DMS53 treated with DMSO at 0.1 percent for 48 hours (cell line): ENCODE measurements at regions not wholly inside any gene's neighbourhood (a gene's known extent, or its start where the extent isn't known, plus 50 kb on each side); places are given as distances from the start of the nearest gene placed in this dataset.
A peak's percentile ranks its signal among the peaks of the same experiment; 100 is the strongest.

Experiments used
- DNase-seq: peaks from one replicate; lab custom pipeline; 2025; ENCODE audit not compliant: unreplicated experiment; lab: John Stamatoyannopoulos, UW

- DNase-seq = no peak
These were observed 646.6 kb downstream of the TUSC7 start for GRCh38 chr3:117356091-117356705.

DNA sequence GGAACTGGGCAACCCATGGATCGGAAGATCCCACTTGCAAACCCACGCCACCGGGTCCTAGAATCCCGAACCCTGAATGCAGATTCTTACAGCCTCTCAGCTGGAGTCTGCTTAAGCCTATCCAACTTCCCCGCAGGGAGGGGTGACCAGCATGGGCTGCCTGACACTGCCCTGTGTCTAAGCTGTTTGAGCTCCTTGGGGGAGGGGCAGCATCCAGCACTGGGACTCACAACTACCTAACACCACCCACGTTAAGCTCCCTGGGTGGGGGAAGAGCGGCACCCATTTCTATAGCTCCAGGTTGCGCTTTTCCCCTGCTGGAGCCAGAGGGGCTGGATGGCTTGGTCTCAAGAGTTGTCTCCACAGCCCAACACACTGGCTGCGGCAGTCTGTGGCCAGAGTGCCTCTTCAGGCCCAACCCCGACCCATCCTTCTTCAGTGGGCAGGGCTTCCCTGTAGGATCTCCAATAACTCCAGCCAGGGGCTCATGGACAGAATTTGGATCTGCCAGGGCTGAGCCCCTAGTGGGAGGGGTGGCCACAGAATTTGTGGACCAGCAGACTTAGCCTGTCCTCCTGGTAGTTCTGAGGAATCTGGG, 649.2 kb downstream of the TUSC7 start:
- no peak for DNase-seq

DNA sequence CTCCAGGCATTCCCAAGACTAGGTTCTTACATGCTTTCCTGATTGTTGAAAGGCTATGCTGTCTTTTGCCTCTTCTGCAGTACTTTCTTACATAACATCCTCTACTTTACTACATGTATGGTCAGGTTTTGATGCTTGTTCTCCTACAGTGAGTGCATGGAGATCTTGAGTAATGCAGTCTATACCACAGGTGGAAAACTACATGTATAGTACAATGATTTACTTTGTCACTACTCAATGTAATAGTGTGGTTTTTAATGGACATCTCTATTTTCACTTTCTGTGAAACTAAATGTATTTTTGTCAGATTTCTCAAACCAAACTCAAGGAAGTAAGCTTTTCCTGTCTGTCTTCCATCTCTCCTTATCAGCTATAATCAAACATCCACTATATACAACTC, 657.0 kb downstream of the TUSC7 start:
- no peak for DNase-seq

DNA sequence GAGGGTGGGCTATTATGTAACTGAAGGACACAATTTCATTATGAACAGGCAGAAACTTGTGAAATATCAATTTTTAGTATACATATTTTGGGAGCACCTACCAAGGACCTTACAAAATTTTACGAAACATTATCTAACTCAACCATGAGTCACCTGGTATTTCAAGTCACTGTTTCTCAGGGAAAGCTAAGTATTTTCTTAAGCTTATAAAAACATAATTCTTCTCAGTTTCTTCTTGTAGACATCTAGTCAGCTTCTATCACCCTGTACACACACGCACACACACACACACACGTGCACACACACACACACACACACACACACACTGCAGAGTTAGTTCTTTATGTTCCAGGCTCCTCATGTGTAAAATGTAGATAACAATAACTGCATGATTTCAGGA, 658.3 kb downstream of the TUSC7 start:
- DNase-seq = no peak

- DNase-seq = no peak
These were observed 671.1 kb downstream of the TUSC7 start for GRCh38 chr3:117380631-117381030.

DNA sequence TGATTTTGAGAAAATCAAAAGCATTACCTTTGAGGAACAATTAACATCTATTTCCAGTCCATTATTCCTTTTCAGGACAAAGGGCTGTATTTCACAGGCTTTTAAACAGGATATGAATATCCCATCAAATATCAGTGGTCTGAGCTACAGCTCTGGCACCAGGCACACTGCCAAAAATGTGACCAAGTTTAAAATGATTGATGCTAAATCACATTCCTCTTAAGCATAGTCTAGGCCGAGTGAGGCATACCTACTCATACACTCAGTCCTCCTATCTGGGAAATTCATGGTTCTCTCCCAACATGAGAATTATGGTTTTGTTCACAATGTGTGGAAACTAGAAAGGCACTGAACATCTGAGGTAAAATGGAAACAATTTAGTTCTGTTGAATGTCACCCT, 683.5 kb downstream of the TUSC7 start:
- DNase-seq = no peak

- peak; percentile 74 for DNase-seq
These were observed 688.7 kb downstream of the TUSC7 start for GRCh38 chr3:117398141-117398899.

DNA sequence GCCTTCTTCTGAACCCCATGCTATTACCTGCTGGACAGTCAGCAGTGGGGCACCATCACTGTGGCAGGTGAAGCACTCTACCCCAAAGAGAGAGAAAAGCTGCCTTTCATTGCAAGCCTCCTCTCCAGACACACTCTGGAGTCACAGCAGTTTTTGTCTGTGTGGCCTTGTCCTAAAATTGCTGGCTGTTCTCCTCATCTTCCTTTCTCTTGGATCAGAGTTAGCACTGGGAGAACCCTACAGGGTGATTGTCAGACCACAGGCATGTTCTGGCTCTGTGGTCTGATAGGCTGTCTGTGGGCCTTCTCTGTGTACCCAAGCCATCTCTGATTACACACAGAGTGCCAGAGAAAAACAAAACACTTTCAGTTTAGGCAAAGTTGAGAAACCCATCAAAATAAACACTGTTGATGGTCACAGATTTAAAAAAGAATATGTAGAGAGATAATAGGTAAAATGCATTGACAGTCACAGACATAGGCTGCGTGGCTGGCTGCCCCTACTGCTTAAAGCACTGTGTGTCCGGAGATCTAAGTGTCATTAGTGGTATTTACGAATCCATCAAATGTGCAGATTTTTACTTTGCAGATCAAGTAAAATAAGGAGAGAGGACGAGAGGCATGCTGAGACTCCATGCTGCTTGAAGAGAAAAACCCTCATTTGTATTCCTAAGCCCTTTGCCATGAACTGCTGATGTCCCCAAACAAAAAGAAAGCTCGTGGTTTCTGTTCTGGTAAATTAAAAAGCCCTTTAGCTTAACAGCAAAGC, 689.9 kb downstream of the TUSC7 start:
- peak; percentile 32 for DNase-seq

DNA sequence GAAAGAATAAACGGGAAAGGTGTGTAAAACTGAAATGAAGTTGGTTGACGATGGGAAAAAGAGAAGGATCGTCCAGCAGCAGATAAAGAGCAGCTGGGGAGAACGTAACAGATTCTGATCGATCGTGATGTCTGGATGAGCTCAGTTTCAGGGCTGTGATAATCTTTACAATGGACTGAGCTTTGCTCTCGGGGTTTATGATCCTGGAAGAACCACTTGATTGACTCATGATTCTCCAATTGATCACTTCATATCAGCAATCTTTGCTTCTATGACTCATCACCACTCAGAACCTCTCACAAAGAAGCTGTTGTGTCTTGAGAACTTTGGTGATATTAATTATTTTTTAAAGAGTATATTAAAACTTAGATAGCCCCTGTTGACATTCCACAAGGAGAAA, 690.7 kb downstream of the TUSC7 start:
- no peak for DNase-seq

DNA sequence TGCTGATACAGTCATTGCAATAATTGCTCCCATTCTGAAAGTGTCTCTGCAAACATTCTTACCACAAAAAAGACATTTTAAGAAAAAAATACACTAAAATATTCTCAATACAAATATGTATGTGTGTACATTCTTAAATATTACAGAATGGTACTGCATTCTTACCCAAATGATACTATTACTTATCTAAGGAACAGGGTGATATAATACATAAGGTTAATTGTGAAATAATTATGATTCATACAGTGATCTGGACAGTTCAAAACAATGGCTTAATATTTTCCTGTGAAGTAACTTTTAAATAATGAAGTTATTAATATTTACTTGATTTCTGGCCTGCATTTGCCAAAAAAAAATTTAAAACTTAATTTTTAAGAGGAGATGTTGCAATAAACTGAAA, 694.6 kb downstream of the TUSC7 start:
- DNase-seq = no peak

GRCh38 chr3:117404730-117405129, 695.2 kb downstream of the TUSC7 start:
- DNase-seq = peak; percentile 80

DNA sequence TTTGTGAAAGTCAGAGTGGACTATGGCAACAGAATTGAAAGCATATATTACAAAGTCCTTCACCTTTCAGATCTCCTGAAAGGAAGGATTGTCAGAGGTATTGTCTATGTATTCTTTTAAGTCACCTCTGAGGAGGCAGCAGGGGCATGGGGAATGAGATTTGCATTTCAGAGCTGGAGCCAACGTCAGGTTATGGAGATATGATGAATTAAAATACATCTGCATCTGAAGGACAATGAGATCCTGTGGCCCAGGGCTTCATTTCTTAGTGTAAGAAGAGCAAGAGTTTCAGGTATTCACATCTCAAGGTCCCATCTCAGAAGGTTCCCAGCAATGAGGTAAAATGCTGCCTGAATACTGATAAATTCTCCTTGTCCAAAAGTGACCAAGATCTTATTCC, 695.8 kb downstream of the TUSC7 start:
- no peak for DNase-seq

DNA sequence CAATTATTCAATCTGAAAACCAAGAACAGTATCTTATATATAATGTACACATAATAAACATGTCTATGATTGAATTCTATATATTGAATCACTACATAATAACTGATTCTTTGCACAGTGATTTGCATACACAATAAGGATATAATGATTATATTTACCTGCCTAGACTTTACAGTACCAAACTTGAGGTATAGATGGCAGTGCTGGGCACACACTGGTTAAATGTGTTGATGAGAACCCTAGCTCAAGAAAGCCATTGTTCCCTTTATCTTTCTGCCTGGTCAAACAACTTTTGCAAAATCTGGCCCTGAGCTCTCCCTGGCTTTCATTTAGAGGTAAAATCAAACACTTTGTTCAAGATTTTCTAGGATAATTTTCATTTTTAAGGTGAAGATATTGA, 697.7 kb downstream of the TUSC7 start:
- peak; percentile 14 for DNase-seq

DNA sequence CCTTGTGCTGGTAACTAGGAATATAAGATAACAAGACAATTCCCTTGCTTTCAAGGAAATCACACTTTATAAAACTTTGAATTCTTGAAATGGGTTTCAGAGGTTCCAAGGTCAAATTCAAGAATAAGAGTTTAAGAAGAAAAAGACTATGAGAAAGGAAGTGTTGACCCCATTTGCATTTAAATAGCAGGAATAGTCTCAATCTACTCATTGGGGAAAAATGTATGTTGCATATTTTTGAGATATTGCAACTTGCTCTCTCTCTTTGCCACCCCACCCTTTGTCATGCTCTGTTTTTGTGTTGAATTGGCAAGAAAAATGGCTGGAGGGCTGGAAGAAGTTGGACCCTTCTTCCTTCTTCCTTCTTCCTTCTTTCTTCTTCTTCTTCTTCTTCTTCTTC, 699.2 kb downstream of the TUSC7 start:
- DNase-seq = no peak

DNA sequence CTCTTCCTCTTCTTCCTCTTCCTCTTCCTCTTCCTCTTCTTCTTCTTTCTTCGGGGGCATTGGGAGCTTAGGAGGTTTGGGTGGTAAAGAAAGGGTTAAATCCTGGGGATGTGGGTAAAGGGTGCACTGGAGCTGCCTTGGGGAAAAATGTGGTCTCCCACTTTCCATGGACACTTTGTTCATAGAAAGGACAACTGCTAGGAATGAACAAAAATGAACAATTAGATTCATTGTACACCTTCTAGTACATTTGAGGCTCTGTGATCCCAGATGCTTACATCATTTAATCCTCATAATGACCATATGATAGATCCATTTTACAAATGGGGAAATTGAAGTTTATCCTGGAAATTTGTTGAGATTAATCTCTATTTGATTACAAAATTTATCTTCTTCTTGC, 699.7 kb downstream of the TUSC7 start:
- no peak for DNase-seq

DNA sequence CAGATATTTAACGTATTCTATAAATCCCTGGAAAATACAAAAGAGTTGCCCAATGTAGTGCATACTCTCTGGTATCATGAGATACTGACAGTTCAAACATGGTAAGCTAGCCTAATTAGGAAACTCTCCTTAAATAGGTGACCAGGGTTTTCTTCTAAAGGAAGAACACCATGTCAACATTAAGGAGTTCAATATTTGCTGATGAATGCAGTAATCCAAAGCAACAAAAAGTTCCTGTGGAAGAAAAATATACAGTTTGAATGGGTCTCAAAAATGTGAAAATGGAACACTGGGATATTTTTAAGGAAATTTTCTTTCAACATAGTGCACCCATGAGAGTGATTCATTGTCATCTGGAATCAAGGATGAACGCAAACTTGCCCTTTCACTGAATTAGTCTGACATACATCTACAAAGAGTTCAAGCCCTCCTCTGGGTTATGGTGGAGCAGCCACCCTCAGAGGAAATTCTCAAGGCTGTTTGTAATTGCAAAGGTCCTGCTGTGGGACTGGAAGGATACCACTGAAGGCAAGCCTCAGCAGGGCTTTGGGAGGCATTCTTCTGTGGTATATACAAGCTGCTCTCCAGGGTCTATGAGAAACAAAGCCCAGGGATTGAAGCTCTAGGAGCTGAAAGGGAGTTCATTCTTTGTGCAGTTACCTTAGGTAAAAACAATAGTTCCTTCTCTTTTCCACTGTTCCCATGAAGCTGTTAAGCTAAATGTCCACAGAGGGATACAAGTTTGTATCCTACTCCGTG, 700.3 kb downstream of the TUSC7 start:
- no peak for DNase-seq

DNA sequence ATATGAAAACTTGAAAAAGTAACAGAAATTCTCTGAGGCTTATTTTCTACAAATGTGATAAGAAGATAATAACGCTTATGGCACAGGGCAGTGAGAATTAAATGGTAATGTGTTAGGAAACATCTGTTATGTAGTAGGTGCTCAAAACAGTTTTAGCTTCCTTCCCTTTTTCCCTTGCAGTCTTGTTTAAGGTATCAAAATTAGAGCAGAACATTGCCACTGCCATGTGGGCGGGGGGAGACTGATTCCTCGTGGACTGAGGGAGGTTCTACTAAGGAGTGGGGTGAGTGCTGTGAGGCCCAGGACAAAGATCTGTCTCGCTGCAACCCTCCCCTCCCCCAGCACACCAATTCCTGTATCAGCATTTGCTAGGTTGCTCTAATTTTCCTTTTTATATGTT, 702.4 kb downstream of the TUSC7 start:
- DNase-seq = no peak

DNA sequence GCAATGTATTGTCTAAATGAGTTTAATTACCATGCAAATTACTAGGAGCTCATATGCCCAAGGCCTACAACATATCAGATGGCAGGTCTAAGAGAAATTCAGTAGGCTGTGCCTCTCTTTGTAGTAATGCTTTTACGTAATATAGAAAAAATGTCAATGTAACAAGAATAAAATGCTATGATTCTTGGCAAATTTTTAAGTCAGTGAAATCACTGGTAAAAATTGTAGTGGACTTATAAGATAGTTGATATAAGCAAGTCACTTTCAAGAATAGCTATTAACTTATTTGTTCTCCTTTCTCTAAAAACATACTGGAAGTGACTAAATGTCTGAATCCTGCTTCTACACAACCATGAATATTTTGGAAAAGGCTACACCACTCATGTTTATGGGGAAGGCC, 707.8 kb downstream of the TUSC7 start:
- no peak for DNase-seq

DNA sequence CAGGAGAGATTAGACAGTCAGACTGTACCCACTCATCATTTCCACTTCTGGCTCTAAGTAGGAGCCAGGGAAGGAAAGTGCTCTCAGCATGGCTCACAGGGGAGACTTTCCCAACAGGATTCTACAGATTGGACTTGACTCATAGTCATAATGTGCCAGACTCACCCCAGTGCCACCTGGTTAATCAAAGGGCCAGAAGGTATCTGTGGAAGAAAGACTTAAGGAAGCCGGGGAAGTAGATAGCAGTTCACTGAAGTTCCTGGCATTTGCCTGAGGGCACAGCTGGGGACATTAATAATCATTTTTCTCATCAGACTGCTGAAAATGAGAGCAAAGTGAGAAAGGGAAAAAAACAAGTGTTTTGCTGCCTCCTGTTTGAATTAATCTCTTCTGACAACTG, 717.5 kb downstream of the TUSC7 start:
- DNase-seq = no peak

- DNase-seq = no peak
These were observed 723.8 kb downstream of the TUSC7 start for GRCh38 chr3:117433427-117433826.
